ENCODE measurements at regions not wholly inside any gene's neighbourhood (a gene's known extent, or its start where the extent isn't known, plus 50 kb on each side); places are given as distances from the start of the nearest gene placed in this dataset.

DNA sequence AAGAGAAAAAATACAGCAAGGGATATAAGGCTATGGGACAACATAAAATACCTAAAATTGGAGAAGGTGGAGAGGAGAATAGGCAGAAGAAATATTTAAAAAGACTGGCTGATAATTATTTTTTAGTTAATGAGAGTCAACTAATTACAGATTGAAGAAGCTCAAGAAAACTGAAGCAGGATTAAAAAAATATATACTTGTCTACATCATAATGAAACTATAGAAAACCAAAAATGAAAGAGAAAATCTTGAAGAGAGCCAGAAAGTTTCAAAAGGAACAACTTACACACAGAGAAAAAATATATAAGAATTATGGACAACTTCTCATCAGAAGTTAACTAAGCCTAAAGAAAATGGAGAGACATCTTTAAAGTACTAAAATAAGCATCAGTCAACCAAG lies 62.9 kb upstream of the APCDD1 start:
- DNase-seq (ENCODE audit: low read depth): no peak

DNA sequence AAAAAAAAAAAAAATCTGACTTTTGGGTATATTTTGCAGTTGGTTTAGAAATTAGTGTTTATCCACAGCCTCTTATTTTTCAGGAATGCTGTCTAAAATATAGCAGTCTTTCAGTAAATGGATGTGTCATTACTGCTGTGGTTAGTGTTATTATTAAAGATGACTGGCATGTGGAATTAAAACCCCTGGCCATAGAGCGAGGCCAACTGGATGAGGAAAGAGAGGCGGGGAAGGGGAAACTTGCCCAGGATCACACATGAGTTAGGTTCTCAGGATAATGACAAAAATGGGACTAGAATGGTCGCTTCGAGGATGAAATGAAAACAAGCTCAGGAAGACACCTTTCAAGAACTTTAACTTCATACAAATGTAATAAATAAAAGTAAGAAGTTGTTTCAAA lies 57.4 kb upstream of the APCDD1 start:
- no peak for DNase-seq (ENCODE audit: low read depth)

DNA sequence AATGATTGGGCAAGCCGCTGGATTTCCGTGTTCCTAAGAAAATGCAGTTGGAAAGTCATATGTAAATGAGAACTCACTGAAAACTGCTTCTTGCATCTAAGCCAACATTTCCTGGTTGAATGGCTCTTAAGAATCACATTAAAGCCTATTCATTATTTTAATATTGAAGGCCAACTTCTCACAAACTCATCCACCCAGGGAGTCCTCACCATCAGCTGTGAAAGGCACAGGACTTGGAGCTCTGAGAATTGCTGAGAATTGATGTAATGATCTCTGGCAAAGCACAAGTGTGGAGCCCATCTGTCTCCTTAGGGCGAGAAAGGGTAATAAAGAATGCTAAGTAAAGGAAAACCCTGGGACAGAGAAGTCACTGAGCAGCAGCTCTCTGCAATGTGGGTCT lies 55.9 kb upstream of the APCDD1 start:
- DNase-seq (ENCODE audit: low read depth): no peak

DNA sequence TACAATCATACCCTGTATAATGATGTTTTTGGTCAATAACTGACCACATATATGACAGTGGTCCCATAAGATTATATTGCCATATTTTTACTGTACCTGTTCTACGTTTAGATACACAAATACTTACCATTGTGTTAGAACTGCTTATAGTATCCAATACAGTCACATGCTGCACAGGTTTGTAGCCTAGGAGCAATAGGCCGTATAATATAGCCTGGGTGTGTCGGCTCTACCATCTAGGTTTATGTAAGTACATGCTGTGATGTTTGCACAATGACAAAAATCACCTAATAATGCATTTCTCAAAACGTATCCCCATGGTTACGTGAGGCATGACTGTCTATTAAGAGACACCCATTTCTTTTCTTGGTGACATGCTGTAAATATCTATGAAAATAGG lies 55.0 kb upstream of the APCDD1 start:
- no peak for DNase-seq (ENCODE audit: low read depth)

- no peak for DNase-seq (ENCODE audit: low read depth)
These were observed 53.7 kb upstream of the APCDD1 start for GRCh38 chr18:10400534-10401307.

DNA sequence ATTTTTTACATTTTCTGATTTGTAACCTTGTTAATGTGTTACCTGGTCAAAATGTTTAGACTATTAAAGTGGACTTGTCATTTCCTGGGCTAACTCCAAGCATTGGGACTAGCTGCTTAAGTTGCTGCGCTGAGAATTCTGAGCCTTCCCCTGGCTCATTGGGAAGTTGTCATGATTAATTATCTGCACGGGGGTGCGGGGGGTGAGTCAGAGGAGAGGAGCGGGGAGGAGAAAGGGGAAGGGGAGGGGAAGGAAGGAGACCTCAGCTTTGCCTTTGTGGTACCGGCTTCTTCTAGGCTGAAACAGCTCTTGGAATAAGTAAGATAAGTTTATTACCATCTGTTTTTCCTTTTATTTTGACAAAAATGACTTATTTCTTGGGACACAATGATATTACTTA lies 52.9 kb upstream of the APCDD1 start:
- DNase-seq (ENCODE audit: low read depth): peak; percentile 10

GRCh38 chr18:10401930-10402329 lies 52.5 kb upstream of the APCDD1 start:
- DNase-seq (ENCODE audit: low read depth): no peak

DNA sequence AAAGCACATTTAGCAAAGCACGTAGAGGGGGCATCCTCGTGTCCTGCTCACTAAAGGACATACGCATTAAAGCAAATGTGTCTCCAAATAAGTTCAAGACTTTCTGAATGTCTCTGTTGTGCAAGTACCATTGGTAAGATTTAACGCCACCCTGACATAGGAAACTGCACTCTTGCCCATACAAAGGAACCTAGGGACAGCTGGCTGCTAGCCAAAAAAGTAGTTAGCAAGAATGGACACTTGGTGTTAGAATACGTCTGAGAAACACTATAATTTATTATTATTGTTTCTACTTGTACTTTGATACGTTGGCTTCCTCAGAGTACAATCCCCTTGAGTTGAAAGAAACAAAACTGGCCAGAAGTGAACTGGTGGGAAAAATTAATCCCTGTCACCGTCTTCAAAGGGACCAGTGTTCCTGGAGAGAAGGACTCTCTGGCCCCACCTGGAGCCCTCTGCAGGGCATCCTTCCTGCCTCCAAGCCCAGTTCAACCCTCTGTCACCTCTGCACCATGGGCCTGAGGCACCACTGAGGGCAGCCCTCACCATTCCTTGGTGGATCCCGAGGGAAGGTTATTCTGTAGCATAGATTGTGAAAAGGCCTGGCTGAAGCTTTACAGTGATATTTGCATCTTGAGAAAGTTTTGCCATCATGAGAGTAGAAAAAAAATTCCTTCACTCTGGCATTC lies 51.4 kb upstream of the APCDD1 start:
- DNase-seq (ENCODE audit: low read depth): no peak

DNA sequence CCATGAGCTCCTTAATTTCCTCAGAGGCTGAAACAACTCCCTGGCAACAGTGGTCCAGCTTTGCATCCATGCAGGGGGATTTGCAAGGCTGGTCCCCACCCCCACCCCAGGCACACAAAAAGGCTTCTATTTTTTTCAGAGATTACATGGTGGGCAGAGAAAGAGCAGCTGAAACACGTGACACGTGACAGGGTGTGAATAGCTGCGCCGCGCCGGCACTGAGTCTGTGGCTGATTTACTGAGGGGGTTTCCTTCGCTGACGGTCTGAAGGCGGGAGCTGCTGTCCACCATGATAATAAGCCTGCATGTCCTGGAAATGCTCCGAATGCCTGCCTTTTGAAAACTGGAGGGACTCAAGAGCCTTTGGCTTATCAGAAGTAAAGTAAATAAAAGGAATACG lies 50.7 kb upstream of the APCDD1 start:
- DNase-seq (ENCODE audit: low read depth): peak; percentile 9

- no peak for DNase-seq (ENCODE audit: low read depth)
These were observed 50.3 kb upstream of the APCDD1 start for GRCh38 chr18:10404168-10404567.
